ACC112 (cell line): ENCODE measurements at regions not wholly inside any gene's neighbourhood (a gene's known extent, or its start where the extent isn't known, plus 50 kb on each side); places are given as distances from the start of the nearest gene placed in this dataset.
A peak's percentile ranks its signal among the peaks of the same experiment; 100 is the strongest.
"Not testable (repeated sequence)": the region's sequence is repeated elsewhere in the genome, so short reads cannot be mapped to it uniquely, and the experiment has no call there.

ENCODE experiments used
- H2AFZ ChIP-seq: fragments of 200-600 bp; sonication (generic); one replicate; pipeline ENCODE4 v1.6.0; 2017; ENCODE audit warnings: antibody characterized with exemption, low read length; ENCODE audit not compliant: unreplicated experiment
- H3K27ac ChIP-seq: fragments of 200-600 bp; sonication (generic); 2 replicates; pipeline ENCODE4 v1.5.1; 2014; ENCODE audit warnings: low read depth, mild to moderate bottlenecking, antibody characterized with exemption, low read length, moderate library complexity
- H3K27me3 ChIP-seq: fragments of 200-600 bp; sonication (generic); 2 replicates; pipeline ENCODE4 v1.6.1; 2014; ENCODE audit warnings: mild to moderate bottlenecking, antibody characterized with exemption, low read length, moderate library complexity, mixed read lengths; ENCODE audit not compliant: insufficient read depth
- H3K36me3 ChIP-seq: fragments of 200-600 bp; sonication (generic); 2 replicates; pipeline ENCODE4 v1.6.1; 2016; ENCODE audit warnings: mild to moderate bottlenecking, antibody characterized with exemption, low read length, moderate library complexity, mixed read lengths; ENCODE audit not compliant: insufficient read depth
- H3K4me1 ChIP-seq: fragments of 200-600 bp; sonication (generic); one replicate; pipeline ENCODE4 v1.6.1; 2016; ENCODE audit warnings: low read length, mixed read lengths; ENCODE audit not compliant: insufficient read depth, unreplicated experiment, control insufficient read depth
- H3K4me3 ChIP-seq: fragments of 200-600 bp; sonication (generic); 2 replicates; pipeline ENCODE4 v1.5.1; 2014; ENCODE audit warnings: mild to moderate bottlenecking, low read depth, low read length
- H3K79me2 ChIP-seq: fragments of 200-600 bp; sonication (generic); one replicate; pipeline ENCODE4 v1.6.0; 2016; ENCODE audit warnings: low read length; ENCODE audit not compliant: control insufficient read depth, unreplicated experiment, insufficient read depth

GRCh38 chr11:134957540-134958335 lies 545.7 kb upstream of the B3GAT1 start:
- no peaks in the 10 kb centered on the region for H3K36me3 ChIP-seq
- H3K27ac ChIP-seq: no peak overlapping the region
- no peaks in the 10 kb centered on the region for H3K79me2 ChIP-seq
- H3K4me1 ChIP-seq: no peaks in the 10 kb centered on the region
- H3K4me3 ChIP-seq: no peak overlapping the region
- no peaks in the 10 kb centered on the region for H3K27me3 ChIP-seq
- H2AFZ ChIP-seq: no peak overlapping the region

DNA sequence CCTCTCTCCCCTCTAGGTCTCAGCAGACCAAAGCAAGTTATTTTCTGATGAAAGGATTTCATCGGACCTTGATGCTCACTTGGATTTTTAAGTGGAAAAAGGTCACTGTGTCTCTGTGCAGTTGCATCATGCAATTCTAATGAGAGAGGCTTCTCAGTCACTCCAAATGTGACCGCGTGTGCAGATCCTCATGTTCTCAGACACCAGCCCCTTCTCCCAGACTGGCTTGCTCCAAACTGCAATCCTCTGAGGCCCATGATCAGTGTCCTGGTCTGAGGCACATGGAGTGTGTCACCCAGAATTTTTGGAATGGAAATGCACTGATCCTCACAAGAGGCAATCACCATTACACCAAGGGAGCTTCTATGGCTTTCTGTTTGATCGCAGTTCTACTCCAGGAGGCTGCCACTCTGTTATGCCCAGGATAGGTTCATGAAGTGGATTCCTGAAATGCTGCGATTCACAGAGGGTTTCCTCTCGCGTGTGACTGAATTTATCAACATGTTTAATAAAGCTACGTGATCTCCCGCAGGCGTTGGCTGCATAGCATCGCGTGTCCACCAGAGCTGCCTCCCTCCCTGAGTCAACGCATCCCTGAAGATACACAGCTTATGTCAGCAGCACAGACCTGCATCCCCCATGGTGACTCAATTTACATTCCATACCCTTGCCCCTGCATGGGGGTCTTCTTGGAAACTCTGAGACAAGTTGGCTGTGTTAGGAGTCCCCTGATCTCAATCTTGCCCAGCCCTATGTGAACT lies 544.6 kb upstream of the B3GAT1 start:
- no peaks in the 10 kb centered on the region for H3K36me3 ChIP-seq
- no peak overlapping the region for H3K27ac ChIP-seq
- no peaks in the 10 kb centered on the region for H3K4me1 ChIP-seq
- no peak overlapping the region for H2AFZ ChIP-seq
- no peaks in the 10 kb centered on the region for H3K79me2 ChIP-seq
- no peak overlapping the region for H3K4me3 ChIP-seq
- no peaks in the 10 kb centered on the region for H3K27me3 ChIP-seq

DNA sequence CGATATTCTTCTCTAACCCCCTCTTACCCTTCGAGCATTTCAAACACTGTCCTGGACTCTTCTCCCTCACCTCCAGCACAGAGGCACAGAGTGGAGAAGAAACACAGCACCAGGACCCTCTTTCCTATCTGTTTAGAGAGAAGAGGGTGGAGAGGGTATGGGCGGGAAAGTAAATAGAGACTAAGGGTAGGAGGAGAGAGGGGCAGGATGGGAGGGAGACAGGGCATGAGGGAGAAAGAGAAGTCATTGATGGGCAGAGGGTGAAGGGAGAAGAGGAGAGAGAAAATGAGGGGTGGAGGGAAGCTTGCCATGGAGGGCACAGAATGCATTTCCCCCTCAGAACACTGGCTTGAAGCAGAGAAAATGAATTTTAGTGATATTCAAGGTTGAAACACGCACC lies 543.9 kb upstream of the B3GAT1 start:
- not testable (repeated sequence) for H2AFZ ChIP-seq, H3K79me2 ChIP-seq, H3K36me3 ChIP-seq, H3K4me1 ChIP-seq, H3K27ac ChIP-seq, H3K4me3 ChIP-seq, H3K27me3 ChIP-seq

DNA sequence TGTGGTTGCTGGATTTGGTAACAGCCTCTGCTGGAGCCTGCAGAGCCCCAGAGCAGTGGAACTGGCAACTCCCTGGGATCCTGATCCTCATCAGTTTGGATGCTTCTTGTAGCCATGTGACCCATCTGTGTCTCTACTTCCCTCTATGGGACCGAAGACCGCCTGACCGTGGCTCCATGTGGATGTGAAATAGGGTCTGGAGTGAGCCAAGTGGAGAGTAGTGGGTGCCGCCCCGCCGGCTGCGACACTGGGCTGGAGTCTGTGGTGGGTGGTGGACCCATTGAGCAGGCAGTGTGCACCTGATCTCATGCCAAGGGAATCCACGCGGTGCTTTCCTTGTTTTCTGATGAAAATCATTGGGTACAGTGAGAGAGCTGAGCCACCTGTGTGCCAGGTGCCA lies 543.2 kb upstream of the B3GAT1 start:
- H3K27me3 ChIP-seq: no peaks in the 10 kb centered on the region
- no peaks in the 10 kb centered on the region for H3K79me2 ChIP-seq
- H3K36me3 ChIP-seq: no peaks in the 10 kb centered on the region
- no peak overlapping the region for H3K27ac ChIP-seq
- no peak overlapping the region for H2AFZ ChIP-seq
- H3K4me1 ChIP-seq: no peaks in the 10 kb centered on the region
- H3K4me3 ChIP-seq: no peak overlapping the region

DNA sequence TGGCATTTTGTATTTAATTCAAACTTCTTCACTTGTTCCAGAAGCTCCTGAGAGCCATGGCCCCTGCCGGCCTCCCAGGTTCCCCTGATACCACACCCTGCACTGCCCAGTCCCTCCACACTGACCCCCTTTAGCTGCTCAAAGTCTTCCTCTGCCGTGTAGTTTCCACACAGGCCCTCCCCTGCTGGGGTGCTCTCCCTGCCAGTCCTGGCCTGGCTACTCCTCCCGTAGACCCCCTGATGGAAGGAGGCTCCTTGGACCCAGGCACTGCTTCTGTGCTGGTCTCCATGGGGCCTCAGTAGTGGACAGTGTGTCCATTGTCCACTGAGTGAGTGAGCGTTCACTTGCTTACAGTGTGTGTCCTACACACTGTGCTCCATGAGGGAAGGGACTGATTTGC lies 542.4 kb upstream of the B3GAT1 start:
- H3K36me3 ChIP-seq, H3K4me3 ChIP-seq, H3K27me3 ChIP-seq, H3K79me2 ChIP-seq, H3K4me1 ChIP-seq, H3K27ac ChIP-seq, H2AFZ ChIP-seq: not testable (repeated sequence)

GRCh38 chr11:134953417-134953970 lies 541.5 kb upstream of the B3GAT1 start:
- not testable (repeated sequence) for H3K36me3 ChIP-seq, H3K4me3 ChIP-seq, H3K27me3 ChIP-seq, H2AFZ ChIP-seq, H3K79me2 ChIP-seq, H3K4me1 ChIP-seq, H3K27ac ChIP-seq

DNA sequence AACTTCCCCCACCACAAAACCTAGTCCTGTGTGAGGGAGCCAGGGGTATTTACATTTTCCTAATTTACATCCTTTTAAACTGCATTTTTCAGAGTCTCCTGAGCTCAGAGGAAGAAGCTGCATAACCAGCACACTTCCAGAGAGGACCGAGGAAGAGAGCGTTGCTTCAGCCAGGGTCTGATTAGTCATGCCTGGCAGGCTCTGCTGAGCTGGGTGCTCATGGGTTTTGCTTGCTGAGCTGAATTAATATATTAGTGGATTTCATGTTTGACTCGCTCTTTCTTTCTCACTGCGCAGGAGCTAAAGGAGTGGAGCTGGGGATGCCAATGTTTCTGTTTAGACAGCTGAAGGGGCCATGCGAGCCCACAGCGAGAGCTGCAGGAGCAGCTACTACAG lies 539.3 kb upstream of the B3GAT1 start:
- Histone ChIP-seq H3K27ac (no peak overlapping the region), H3K4me3 (no peak overlapping the region), H3K27me3 (no peaks in the 10 kb centered on the region)

DNA sequence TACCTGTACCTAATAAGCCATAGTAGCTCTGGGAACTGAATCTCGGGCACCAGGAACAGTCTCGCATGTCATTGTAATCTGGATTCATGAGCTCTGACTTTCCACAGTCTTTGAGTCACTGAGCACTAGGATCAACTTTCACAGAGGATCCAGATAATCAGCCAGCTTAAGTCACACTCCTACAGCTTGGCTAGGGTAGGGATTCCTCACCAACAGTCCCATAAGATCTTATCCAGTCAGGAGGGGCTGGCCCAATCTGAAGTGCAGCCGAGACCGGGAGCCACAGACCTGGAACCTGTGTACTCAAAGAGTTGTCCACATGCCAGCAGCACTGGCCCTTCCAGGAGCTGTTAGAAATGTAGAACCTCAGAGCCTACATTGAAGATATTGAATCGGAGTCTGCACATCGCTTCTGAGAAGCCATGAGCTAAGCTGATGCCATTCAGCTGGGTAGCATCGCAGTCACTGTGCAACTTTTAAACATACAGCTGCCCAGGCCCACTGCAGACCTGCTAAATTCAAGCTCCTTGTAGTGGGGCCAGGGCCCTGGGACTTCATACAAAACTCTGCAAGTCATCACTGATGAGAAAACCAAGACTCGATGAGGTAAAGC lies 538.8 kb upstream of the B3GAT1 start:
- no peak overlapping the region for H3K27ac ChIP-seq
- H3K4me3 ChIP-seq: no peak overlapping the region
- no peaks in the 10 kb centered on the region for H3K79me2 ChIP-seq
- H3K36me3 ChIP-seq: no peaks in the 10 kb centered on the region
- H3K4me1 ChIP-seq: no peaks in the 10 kb centered on the region
- no peaks in the 10 kb centered on the region for H3K27me3 ChIP-seq
- no peak overlapping the region for H2AFZ ChIP-seq

More for the DNA sequence above, 539.3 kb upstream of the B3GAT1 start:
- H3K4me1 ChIP-seq: no peaks in the 10 kb centered on the region
- no peaks in the 10 kb centered on the region for H3K79me2 ChIP-seq
- no peaks in the 10 kb centered on the region for H3K36me3 ChIP-seq
- no peak overlapping the region for H2AFZ ChIP-seq

- Histone ChIP-seq H3K4me1 (no peaks in the 10 kb centered on the region), H3K36me3 (no peaks in the 10 kb centered on the region), H3K79me2 (no peaks in the 10 kb centered on the region), H3K27me3 (no peaks in the 10 kb centered on the region), H2AFZ (no peak overlapping the region), H3K27ac (peak overlapping the region; percentile 50), H3K4me3 (no peak overlapping the region)
Measured at GRCh38 chr11:134949121-134950090, 537.4 kb upstream of the B3GAT1 start.

- no peak overlapping the region for H2AFZ ChIP-seq
- H3K27ac ChIP-seq: no peak overlapping the region
- H3K79me2 ChIP-seq: no peaks in the 10 kb centered on the region
- no peaks in the 10 kb centered on the region for H3K4me1 ChIP-seq
- H3K36me3 ChIP-seq: no peaks in the 10 kb centered on the region
- no peaks in the 10 kb centered on the region for H3K27me3 ChIP-seq
- H3K4me3 ChIP-seq: no peak overlapping the region
Measured at GRCh38 chr11:134947556-134947955, 535.5 kb upstream of the B3GAT1 start.
